ENCODE measurements at regions not wholly inside any gene's neighbourhood (a gene's known extent, or its start where the extent isn't known, plus 50 kb on each side); places are given as distances from the start of the nearest gene placed in this dataset.

DNA sequence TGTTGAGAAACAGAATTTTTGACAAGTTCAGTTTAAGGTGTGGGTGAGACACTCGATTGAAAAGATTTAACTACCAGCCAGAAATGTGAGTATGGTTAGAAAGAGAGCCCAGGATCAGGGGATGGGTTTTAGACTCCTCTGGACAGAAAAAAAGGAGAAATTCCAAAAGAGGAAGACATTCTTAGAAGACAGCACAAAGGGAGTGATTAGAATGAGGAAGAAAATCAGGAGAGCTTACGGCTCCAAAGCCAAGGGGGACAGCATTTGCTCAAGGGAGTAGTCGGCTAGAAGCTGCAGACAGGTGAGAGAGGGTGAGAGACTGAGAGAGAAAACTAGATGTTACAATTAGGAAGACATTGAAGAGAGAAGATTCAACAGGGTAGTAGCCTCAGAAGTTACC lies 166.1 kb downstream of the ADAMTS15 start:
- no peak for TF ChIP-seq ZFX (IDR thresholded peaks at IDR 0.05)
- TF ChIP-seq, protein P1, sequence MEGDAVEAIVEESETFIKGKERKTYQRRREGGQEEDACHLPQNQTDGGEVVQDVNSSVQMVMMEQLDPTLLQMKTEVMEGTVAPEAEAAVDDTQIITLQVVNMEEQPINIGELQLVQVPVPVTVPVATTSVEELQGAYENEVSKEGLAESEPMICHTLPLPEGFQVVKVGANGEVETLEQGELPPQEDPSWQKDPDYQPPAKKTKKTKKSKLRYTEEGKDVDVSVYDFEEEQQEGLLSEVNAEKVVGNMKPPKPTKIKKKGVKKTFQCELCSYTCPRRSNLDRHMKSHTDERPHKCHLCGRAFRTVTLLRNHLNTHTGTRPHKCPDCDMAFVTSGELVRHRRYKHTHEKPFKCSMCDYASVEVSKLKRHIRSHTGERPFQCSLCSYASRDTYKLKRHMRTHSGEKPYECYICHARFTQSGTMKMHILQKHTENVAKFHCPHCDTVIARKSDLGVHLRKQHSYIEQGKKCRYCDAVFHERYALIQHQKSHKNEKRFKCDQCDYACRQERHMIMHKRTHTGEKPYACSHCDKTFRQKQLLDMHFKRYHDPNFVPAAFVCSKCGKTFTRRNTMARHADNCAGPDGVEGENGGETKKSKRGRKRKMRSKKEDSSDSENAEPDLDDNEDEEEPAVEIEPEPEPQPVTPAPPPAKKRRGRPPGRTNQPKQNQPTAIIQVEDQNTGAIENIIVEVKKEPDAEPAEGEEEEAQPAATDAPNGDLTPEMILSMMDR (conservative IDR thresholded peaks at IDR 0.05): no peak
- H3K27ac ChIP-seq: no peak overlapping the region

DNA sequence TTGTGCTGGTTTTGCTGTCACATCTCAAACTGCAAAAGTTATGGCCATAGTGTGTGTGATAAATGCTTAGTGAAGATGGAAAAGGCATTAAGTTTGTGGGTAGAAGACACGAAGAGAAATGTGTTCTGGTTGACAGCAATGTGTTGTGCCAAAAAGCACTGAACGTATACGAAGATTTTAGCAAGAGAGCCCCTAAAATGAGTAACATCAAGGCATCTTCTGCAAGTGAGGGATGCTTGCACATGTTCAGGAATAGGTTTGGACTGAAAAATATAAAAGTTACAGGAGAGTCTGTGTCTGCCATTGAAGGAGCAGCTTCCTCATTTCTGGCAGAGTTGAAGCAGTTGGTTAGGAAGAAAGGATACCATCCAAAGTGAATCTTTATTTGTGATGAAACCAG lies 167.1 kb downstream of the ADAMTS15 start:
- no peak overlapping the region for H3K27ac ChIP-seq
- TF ChIP-seq ZFX (IDR thresholded peaks at IDR 0.05): no peak
- TF ChIP-seq, protein P1 (conservative IDR thresholded peaks at IDR 0.05): no peak

DNA sequence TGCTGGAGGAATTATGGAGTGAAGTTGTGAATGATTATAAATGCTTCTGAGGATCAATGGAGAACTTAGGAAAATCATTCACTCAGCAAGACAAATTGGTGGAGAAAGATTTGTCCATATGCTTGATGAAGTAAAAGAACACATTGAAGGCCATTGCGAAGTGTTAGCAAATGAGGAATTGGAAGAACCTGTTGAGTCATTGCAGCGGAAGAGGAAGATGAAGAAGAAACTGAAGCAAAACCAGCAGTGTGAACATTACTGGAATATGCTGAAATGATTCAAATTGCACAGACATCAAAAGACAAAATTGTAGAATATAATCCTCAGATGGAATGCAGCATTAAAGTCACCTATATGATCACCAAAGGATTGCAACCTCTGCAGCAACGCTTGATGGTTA lies 168.1 kb downstream of the ADAMTS15 start:
- H3K27ac ChIP-seq: no peak overlapping the region
- TF ChIP-seq, protein P1 (conservative IDR thresholded peaks at IDR 0.05): no peak
- TF ChIP-seq ZFX (IDR thresholded peaks at IDR 0.05): no peak

DNA sequence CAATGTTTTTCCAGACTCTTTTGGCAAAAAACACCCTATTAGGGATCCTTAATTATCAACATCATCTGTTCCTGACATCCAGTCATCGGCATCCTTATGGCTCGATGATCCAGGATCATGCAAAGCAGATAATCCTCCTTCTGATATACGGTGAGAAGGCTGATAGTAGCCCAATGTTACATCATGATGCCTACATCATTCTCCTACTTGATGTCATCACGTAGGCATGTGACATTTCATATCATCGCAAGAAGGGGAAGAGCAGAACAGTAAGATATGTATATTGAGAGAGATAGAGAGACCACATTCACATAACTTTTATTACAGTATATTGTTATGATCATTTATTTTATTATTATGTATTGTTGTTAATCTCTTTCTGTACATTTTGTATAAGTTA lies 168.6 kb downstream of the ADAMTS15 start:
- TF ChIP-seq, protein P1 (conservative IDR thresholded peaks at IDR 0.05): no peak
- no peak for TF ChIP-seq ZFX (IDR thresholded peaks at IDR 0.05)
- H3K27ac ChIP-seq: no peak overlapping the region

DNA sequence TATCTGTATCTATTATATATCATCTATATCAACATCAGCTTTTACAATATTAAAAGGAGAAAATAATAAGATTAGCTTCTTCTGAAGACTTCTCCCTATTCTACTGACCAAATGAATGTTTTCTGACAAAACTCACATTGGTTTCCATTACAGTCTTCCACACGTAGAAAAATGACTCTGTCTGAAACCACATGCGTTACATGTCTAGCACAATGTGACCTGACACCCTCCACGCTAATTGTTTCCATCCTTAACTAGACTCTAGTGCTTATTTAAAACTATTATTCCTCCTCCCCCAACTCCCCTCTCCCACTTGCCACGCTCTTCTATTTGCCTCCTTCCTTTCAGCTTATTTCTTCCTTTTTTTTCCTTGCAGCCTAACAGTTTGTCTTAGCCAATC lies 172.1 kb downstream of the ADAMTS15 start:
- H3K27ac ChIP-seq: no peak overlapping the region
- TF ChIP-seq, protein P1 (conservative IDR thresholded peaks at IDR 0.05): no peak
- TF ChIP-seq ZFX (IDR thresholded peaks at IDR 0.05): no peak

DNA sequence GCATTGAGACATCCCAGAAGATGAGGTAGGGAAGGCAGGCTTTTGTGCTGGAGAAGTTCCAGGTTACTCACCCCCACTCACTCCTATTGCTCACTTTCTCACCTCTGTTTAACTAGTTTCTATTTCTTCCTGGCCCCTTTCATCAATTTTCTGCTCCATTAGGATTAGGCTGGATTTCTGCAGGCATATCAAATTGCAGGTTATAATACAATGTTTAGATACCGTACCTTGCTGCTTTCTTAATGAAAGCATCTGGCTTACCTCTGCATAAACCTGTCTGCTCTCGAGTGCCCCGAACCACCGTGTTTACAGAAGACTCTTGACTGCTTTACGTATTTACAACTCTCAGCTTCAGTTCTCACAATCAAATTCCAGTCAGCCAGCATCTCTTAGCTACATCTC lies 173.7 kb downstream of the ADAMTS15 start:
- no peak overlapping the region for H3K27ac ChIP-seq
- TF ChIP-seq, protein P1 (conservative IDR thresholded peaks at IDR 0.05): no peak
- TF ChIP-seq ZFX (IDR thresholded peaks at IDR 0.05): no peak

DNA sequence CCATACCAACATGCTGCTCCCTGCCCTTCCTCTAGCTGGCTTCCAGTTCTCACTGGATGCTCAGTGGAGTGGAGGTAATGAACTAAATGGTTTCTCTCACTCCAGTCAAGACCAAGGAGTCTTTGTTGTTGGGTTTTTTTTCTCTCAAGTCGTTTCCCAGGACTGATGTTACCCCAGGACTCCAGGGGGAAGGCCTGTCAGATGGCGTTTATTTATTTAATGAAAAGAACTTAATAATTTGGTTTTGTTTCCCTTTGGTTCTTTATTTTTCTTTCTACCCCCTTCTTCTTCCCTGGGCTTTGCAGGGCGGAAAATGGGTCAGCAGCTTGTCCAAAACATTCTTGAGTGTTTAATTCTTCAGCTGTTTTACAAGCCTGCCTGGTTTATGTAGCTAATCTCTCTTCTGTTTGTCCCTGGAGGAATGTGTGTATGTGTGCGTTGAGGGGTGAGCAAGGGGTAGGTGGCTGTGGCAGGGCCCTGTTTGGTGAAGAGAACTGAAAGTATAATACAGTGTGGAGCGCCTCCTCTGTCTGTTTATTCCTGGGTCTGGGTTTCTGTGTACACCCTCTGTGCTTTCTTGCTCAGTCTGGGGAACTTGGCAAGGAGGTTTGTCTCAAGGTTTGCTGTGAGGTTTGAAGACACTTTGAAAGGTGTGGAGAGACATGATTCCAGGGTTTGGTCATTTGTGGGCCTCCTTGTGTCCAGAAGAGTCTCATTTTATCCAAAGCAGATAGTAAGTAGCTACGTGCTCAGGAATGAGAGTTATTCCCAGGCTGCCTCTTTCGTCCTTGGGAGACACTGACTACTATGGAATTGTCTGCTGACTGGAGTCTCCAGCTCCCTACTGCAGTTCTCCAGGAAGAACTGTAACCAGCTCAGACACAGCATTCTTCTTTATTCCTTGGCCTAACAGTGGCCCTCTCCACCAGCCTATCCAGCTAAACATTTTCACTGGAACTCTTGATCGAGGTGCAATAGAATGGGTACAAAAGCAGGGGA lies 175.5 kb downstream of the ADAMTS15 start:
- H3K27ac ChIP-seq: no peak overlapping the region

More for the DNA sequence above, 175.5 kb downstream of the ADAMTS15 start:
- no peak for TF ChIP-seq ZFX (IDR thresholded peaks at IDR 0.05)
- TF ChIP-seq, protein P1 (conservative IDR thresholded peaks at IDR 0.05): no peak

Data from C4-2B (cell line).